Mesodermal cell (in vitro differentiated cells): ENCODE measurements at regions not wholly inside any gene's neighbourhood (a gene's known extent, or its start where the extent isn't known, plus 50 kb on each side); places are given as distances from the start of the nearest gene placed in this dataset.

Experiments used
- H3K27ac ChIP-seq: 2 replicates; pipeline ENCODE4 v1.7.0; 2013; ENCODE audit warnings: mild to moderate bottlenecking, low read depth, low read length, moderate library complexity; ENCODE audit not compliant: severe bottlenecking
- H3K36me3 ChIP-seq: 2 replicates; pipeline ENCODE4 v1.7.1; 2013; ENCODE audit warnings: mild to moderate bottlenecking, low read length, moderate library complexity; ENCODE audit not compliant: control insufficient read depth, insufficient read depth
- H3K4me1 ChIP-seq: one replicate; pipeline ENCODE4 v1.7.1; 2013; ENCODE audit warnings: mild to moderate bottlenecking, low read length; ENCODE audit not compliant: insufficient read depth, control insufficient read depth, poor library complexity, severe bottlenecking
- H3K4me3 ChIP-seq: 2 replicates; pipeline ENCODE4 v1.7.0; 2013; ENCODE audit warnings: low read length, control low read depth, mild to moderate bottlenecking; ENCODE audit not compliant: insufficient read depth, poor library complexity, severe bottlenecking; ENCODE audit errors: extremely low read depth
- H3K9me3 ChIP-seq: 2 replicates; pipeline ENCODE4 v1.7.1; 2013; ENCODE audit warnings: mild to moderate bottlenecking, low read length, moderate library complexity; ENCODE audit not compliant: control insufficient read depth
- WGBS, 2 experiments: methylation state at CpG; one replicate each; pipeline ENCODE4 v1.1.5; 2013; ENCODE audit warnings: missing lambda C conversion rate in 2 of 2; ENCODE audit not compliant: insufficient coverage in 2 of 2; 5-methylcytosine and 5-hydroxymethylcytosine counted together

- Histone ChIP-seq H3K4me3 (no peak overlapping the region), H3K4me1 (no peaks in the 10 kb centered on the region), H3K27ac (no peak overlapping the region), H3K9me3 (no peaks in the 10 kb centered on the region), H3K36me3 (no peaks in the 10 kb centered on the region)
- 82 to 94% methylated on average over 3 of the region's 4 CpGs for WGBS, 2 experiments
Measured at GRCh38 chr16:26344240-26344776, 652.5 kb downstream of the HS3ST4 start.

- no peak overlapping the region for H3K4me3 ChIP-seq
- H3K9me3 ChIP-seq = no peaks in the 10 kb centered on the region
- WGBS, 2 experiments = 83 to 92% methylated on average over 5 of the region's 5 CpGs
- no peaks in the 10 kb centered on the region for H3K4me1 ChIP-seq
- no peak overlapping the region for H3K27ac ChIP-seq
- no peaks in the 10 kb centered on the region for H3K36me3 ChIP-seq
Measured at GRCh38 chr16:26344976-26345375, 653.2 kb downstream of the HS3ST4 start.

- no peaks in the 10 kb centered on the region for H3K36me3 ChIP-seq
- H3K4me3 ChIP-seq = no peak overlapping the region
- WGBS, 2 experiments = 45 to 87% methylated on average over 1 to 2 of the region's 4 CpGs
- H3K27ac ChIP-seq = no peak overlapping the region
- no peaks in the 10 kb centered on the region for H3K4me1 ChIP-seq
- no peaks in the 10 kb centered on the region for H3K9me3 ChIP-seq
Measured at GRCh38 chr16:26345966-26346365, 654.2 kb downstream of the HS3ST4 start.

- no peak overlapping the region for H3K4me3 ChIP-seq
- no peaks in the 10 kb centered on the region for H3K9me3 ChIP-seq
- no peak overlapping the region for H3K27ac ChIP-seq
- no peaks in the 10 kb centered on the region for H3K4me1 ChIP-seq
- H3K36me3 ChIP-seq = no peaks in the 10 kb centered on the region
- WGBS, 2 experiments = 92 to 95% methylated on average over 9 to 10 of the region's 10 CpGs
Measured at GRCh38 chr16:26348095-26348494, 656.3 kb downstream of the HS3ST4 start.

GRCh38 chr16:26360867-26361266 is 669.1 kb downstream of the HS3ST4 start:
- Histone ChIP-seq H3K4me3 (no peak overlapping the region), H3K36me3 (no peaks in the 10 kb centered on the region), H3K4me1 (no peaks in the 10 kb centered on the region), H3K27ac (no peak overlapping the region), H3K9me3 (no peaks in the 10 kb centered on the region)
- 80% methylated on average over 2 of the region's 4 CpGs; no CpG with 5 or more reads in 1 of the 2 experiments for WGBS, 2 experiments

GRCh38 chr16:26363581-26363980 is 671.8 kb downstream of the HS3ST4 start:
- Histone ChIP-seq H3K27ac (no peak overlapping the region), H3K4me1 (no peaks in the 10 kb centered on the region), H3K9me3 (no peaks in the 10 kb centered on the region), H3K4me3 (no peak overlapping the region), H3K36me3 (no peaks in the 10 kb centered on the region)
- 56 to 86% methylated on average over 1 of the region's 1 CpG for WGBS, 2 experiments

GRCh38 chr16:26365161-26365940 is 673.6 kb downstream of the HS3ST4 start:
- 64 to 67% methylated on average over 4 to 5 of the region's 8 CpGs for WGBS, 2 experiments
- no peak overlapping the region for H3K27ac ChIP-seq
- no peaks in the 10 kb centered on the region for H3K4me1 ChIP-seq
- no peaks in the 10 kb centered on the region for H3K36me3 ChIP-seq
- H3K4me3 ChIP-seq = no peak overlapping the region
- H3K9me3 ChIP-seq = no peaks in the 10 kb centered on the region

- Histone ChIP-seq H3K27ac (no peak overlapping the region), H3K36me3 (no peaks in the 10 kb centered on the region), H3K9me3 (no peaks in the 10 kb centered on the region), H3K4me3 (no peak overlapping the region), H3K4me1 (no peaks in the 10 kb centered on the region)
- WGBS, 2 experiments = no CpG with 5 or more reads among the region's 1 CpG
Measured at GRCh38 chr16:26371349-26371869, 679.6 kb downstream of the HS3ST4 start.

- H3K4me3 ChIP-seq = no peak overlapping the region
- no peaks in the 10 kb centered on the region for H3K9me3 ChIP-seq
- no peaks in the 10 kb centered on the region for H3K4me1 ChIP-seq
- H3K27ac ChIP-seq = no peak overlapping the region
- no peaks in the 10 kb centered on the region for H3K36me3 ChIP-seq
- WGBS, 2 experiments = 73 to 77% methylated on average over 4 of the region's 4 CpGs
Measured at GRCh38 chr16:26374279-26374925, 682.6 kb downstream of the HS3ST4 start.

GRCh38 chr16:26382586-26382985 is 684.1 kb upstream of the C16orf82 start:
- 80 to 82% methylated on average over 1 of the region's 2 CpGs for WGBS, 2 experiments

More at GRCh38 chr16:26382586-26382985, 684.1 kb upstream of the C16orf82 start:
- Histone ChIP-seq H3K27ac (no peak overlapping the region), H3K36me3 (no peaks in the 10 kb centered on the region), H3K9me3 (no peaks in the 10 kb centered on the region), H3K4me1 (no peaks in the 10 kb centered on the region), H3K4me3 (no peak overlapping the region)
